SK-N-SH treated with all-trans-retinoic acid at 6 μM for 48 hours (cell line): ENCODE measurements at regions not wholly inside any gene's neighbourhood (a gene's known extent, or its start where the extent isn't known, plus 50 kb on each side); places are given as distances from the start of the nearest gene placed in this dataset.

Experiments
- ATAC-seq: fragments of 200-7000 bp; cut with Tn5 transposase; 3 replicates; pipeline ENCODE4 v1.9.1; 2020; ENCODE audit warnings: mild to moderate bottlenecking, moderate library complexity
- ARNTL ChIP-seq: fragments of 450-650 bp; formaldehyde crosslinking; IDR thresholded peaks from 2 replicates; pipeline ENCODE4 v1.5.0; 2020; ENCODE audit warnings: low read depth, mild to moderate bottlenecking, moderate library complexity, borderline replicate concordance
- BACH2 ChIP-seq: fragments of 250-450 bp; sonication (Bioruptor Pico); IDR thresholded peaks from 2 replicates; pipeline ENCODE4 v1.9.0; 2021; ENCODE audit warnings: mild to moderate bottlenecking, borderline replicate concordance
- CSDC2 ChIP-seq: fragments of 250-450 bp; sonication (Bioruptor Pico); IDR thresholded peaks from 2 replicates; pipeline ENCODE4 v1.5.0; 2020; ENCODE audit warnings: mild to moderate bottlenecking, moderate library complexity
- ESRRG ChIP-seq: fragments of 250-450 bp; sonication (Bioruptor Pico); IDR thresholded peaks from 2 replicates; pipeline ENCODE4 v1.6.1; 2021; ENCODE audit warnings: mild to moderate bottlenecking
- GLIS3 ChIP-seq: fragments of 250-450 bp; sonication (Bioruptor Pico); IDR thresholded peaks from 2 replicates; pipeline ENCODE4 v1.5.0; 2020; ENCODE audit warnings: mild to moderate bottlenecking, moderate library complexity
- OSR1 ChIP-seq: fragments of 250-450 bp; sonication (Bioruptor Pico); IDR thresholded peaks from 2 replicates; pipeline ENCODE4 v1.8.0; 2022; ENCODE audit warnings: moderate library complexity, mild to moderate bottlenecking, inconsistent platforms
- POU6F1 ChIP-seq: fragments of 250-450 bp; sonication (Bioruptor Pico); IDR thresholded peaks from 2 replicates; pipeline ENCODE4 v1.8.0; 2021; ENCODE audit warnings: low read depth, mild to moderate bottlenecking, moderate library complexity, borderline replicate concordance
- PPARA ChIP-seq: fragments of 250-450 bp; sonication (Bioruptor Pico); IDR thresholded peaks from 2 replicates; pipeline ENCODE4 v1.5.0; 2020; ENCODE audit warnings: mild to moderate bottlenecking, borderline replicate concordance
- RARB ChIP-seq: fragments of 250-450 bp; sonication (Bioruptor Pico); IDR thresholded peaks from 2 replicates; pipeline ENCODE4 v1.8.0; 2021; ENCODE audit warnings: mild to moderate bottlenecking, moderate library complexity
- SNAI2 ChIP-seq: fragments of 250-450 bp; sonication (Bioruptor Pico); IDR thresholded peaks from 2 replicates; pipeline ENCODE4 v1.5.0; 2020; ENCODE audit warnings: mild to moderate bottlenecking, moderate library complexity
- TCF4 ChIP-seq: fragments of 250-450 bp; sonication (Bioruptor Pico); IDR thresholded peaks from 2 replicates; pipeline ENCODE4 v1.8.0; 2021; ENCODE audit warnings: mild to moderate bottlenecking, moderate library complexity, borderline replicate concordance
- TOX ChIP-seq: fragments of 250-450 bp; sonication (Bioruptor Pico); IDR thresholded peaks from 2 replicates; pipeline ENCODE4 v1.8.0; 2021; ENCODE audit warnings: mild to moderate bottlenecking, moderate library complexity, borderline replicate concordance
- ZC3H10 ChIP-seq: fragments of 250-450 bp; sonication (Bioruptor Pico); IDR thresholded peaks from 2 replicates; pipeline ENCODE4 v1.5.1; 2021; ENCODE audit warnings: mild to moderate bottlenecking, moderate library complexity
- ZFP3 ChIP-seq: fragments of 250-450 bp; sonication (Bioruptor Pico); IDR thresholded peaks from 2 replicates; pipeline ENCODE4 v1.5.0; 2020; ENCODE audit warnings: mild to moderate bottlenecking, moderate library complexity
- ZFP30 ChIP-seq: fragments of 450-650 bp; formaldehyde crosslinking; IDR thresholded peaks from 2 replicates; pipeline ENCODE4 v1.5.0; 2022; ENCODE audit warnings: mild to moderate bottlenecking, moderate library complexity
- ZNF565 ChIP-seq: fragments of 450-650 bp; formaldehyde crosslinking; conservative IDR thresholded peaks from 2 replicates; pipeline ENCODE4 v1.5.0; 2020; ENCODE audit warnings: low read depth, mild to moderate bottlenecking, moderate library complexity
- ZNF70 ChIP-seq: fragments of 450-650 bp; formaldehyde crosslinking; IDR thresholded peaks from 2 replicates; pipeline ENCODE4 v1.5.0; 2020; ENCODE audit warnings: mild to moderate bottlenecking, moderate library complexity
- TF ChIP-seq, protein P1 (sequence below): fragments of 250-450 bp; sonication (Bioruptor Pico); IDR thresholded peaks from 2 replicates; pipeline ENCODE4 v1.8.0; 2020; ENCODE audit warnings: mild to moderate bottlenecking, moderate library complexity, borderline replicate concordance
- TF ChIP-seq, protein P2 (sequence below): fragments of 250-450 bp; sonication (Bioruptor Pico); IDR thresholded peaks from 2 replicates; pipeline ENCODE4 v1.5.0; 2020; ENCODE audit warnings: mild to moderate bottlenecking, moderate library complexity

- no peak for TF ChIP-seq ZNF70 (CRISPR knock-in tag)
- TF ChIP-seq ARNTL (CRISPR knock-in tag): no peak
- no peak for TF ChIP-seq GLIS3 (CRISPR knock-in tag)
- TF ChIP-seq, protein P1, sequence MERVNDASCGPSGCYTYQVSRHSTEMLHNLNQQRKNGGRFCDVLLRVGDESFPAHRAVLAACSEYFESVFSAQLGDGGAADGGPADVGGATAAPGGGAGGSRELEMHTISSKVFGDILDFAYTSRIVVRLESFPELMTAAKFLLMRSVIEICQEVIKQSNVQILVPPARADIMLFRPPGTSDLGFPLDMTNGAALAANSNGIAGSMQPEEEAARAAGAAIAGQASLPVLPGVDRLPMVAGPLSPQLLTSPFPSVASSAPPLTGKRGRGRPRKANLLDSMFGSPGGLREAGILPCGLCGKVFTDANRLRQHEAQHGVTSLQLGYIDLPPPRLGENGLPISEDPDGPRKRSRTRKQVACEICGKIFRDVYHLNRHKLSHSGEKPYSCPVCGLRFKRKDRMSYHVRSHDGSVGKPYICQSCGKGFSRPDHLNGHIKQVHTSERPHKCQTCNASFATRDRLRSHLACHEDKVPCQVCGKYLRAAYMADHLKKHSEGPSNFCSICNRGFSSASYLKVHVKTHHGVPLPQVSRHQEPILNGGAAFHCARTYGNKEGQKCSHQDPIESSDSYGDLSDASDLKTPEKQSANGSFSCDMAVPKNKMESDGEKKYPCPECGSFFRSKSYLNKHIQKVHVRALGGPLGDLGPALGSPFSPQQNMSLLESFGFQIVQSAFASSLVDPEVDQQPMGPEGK: no peak
- TF ChIP-seq, all 23 proteins: peak for 0
- peak; percentile 88 for ATAC-seq
These were observed 87.9 kb upstream of the TRIO start for GRCh38 chr5:14054965-14055963.

- ATAC-seq: no peak
- TF ChIP-seq BACH2: no peak
- TF ChIP-seq TOX (CRISPR knock-in tag): no peak
- TF ChIP-seq, protein P2, sequence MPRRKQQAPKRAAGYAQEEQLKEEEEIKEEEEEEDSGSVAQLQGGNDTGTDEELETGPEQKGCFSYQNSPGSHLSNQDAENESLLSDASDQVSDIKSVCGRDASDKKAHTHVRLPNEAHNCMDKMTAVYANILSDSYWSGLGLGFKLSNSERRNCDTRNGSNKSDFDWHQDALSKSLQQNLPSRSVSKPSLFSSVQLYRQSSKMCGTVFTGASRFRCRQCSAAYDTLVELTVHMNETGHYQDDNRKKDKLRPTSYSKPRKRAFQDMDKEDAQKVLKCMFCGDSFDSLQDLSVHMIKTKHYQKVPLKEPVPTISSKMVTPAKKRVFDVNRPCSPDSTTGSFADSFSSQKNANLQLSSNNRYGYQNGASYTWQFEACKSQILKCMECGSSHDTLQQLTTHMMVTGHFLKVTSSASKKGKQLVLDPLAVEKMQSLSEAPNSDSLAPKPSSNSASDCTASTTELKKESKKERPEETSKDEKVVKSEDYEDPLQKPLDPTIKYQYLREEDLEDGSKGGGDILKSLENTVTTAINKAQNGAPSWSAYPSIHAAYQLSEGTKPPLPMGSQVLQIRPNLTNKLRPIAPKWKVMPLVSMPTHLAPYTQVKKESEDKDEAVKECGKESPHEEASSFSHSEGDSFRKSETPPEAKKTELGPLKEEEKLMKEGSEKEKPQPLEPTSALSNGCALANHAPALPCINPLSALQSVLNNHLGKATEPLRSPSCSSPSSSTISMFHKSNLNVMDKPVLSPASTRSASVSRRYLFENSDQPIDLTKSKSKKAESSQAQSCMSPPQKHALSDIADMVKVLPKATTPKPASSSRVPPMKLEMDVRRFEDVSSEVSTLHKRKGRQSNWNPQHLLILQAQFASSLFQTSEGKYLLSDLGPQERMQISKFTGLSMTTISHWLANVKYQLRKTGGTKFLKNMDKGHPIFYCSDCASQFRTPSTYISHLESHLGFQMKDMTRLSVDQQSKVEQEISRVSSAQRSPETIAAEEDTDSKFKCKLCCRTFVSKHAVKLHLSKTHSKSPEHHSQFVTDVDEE (CRISPR knock-in tag): no peak
- no peak for TF ChIP-seq ZNF565 (CRISPR knock-in tag)
- no peak for TF ChIP-seq SNAI2 (CRISPR knock-in tag)
- TF ChIP-seq ZFP3 (CRISPR knock-in tag): no peak
- no peak for TF ChIP-seq TCF4 (CRISPR knock-in tag)
- no peak for TF ChIP-seq ARNTL (CRISPR knock-in tag)
- TF ChIP-seq RARB (CRISPR knock-in tag): no peak
- no peak for TF ChIP-seq CSDC2 (CRISPR knock-in tag)
- TF ChIP-seq ZC3H10 (CRISPR knock-in tag): no peak
- TF ChIP-seq, all 23 proteins: peak for 0
These were observed 88.9 kb upstream of the TRIO start for GRCh38 chr5:14054111-14054854.

DNA sequence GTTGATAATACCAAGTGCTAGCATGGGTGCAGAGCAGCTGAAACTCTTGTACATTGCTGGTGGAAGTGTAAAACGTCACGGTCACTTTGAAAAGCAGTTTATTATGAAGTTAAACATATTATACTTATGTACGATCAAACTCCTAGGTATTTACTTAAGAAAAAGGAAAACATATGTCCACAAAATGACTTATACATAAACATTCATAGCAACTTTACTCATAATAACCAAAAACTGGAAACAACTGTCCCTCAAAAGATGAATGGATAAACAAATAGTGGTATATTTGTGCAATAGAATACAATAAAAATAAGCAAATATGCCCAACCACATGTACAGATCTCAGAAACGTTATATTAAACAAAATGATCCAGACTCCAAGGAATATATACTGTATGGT, 92.3 kb upstream of the TRIO start:
- ATAC-seq: no peak
- TF ChIP-seq ESRRG (CRISPR knock-in tag) (no peak), OSR1 (CRISPR knock-in tag) (no peak), GLIS3 (CRISPR knock-in tag) (no peak), PPARA (CRISPR knock-in tag) (no peak), ZFP30 (CRISPR knock-in tag) (no peak), POU6F1 (no peak), ZNF70 (CRISPR knock-in tag) (no peak), RARB (CRISPR knock-in tag) (no peak)
- TF ChIP-seq, protein P2 (CRISPR knock-in tag): no peak
